Fibroblast of lung (primary cell): ENCODE measurements at regions not wholly inside any gene's neighbourhood (a gene's known extent, or its start where the extent isn't known, plus 50 kb on each side); places are given as distances from the start of the nearest gene placed in this dataset.

Source experiments
- DNase-seq, 2 donors: peaks; one replicate each; pipeline versions ENCODE4 v3.0.0 to v3.0.0-alpha.2; 2010; ENCODE audit warnings: low read depth in 2 of 2
- H2AFZ ChIP-seq: 2 replicates; pipeline ENCODE4 v1.5.1; 2012; ENCODE audit warnings: low read length, control low read depth, inconsistent platforms
- H3K27ac ChIP-seq: 2 replicates; pipeline ENCODE4 v1.5.1; 2011; ENCODE audit warnings: low read length, control low read depth; ENCODE audit not compliant: insufficient read depth
- H3K27me3 ChIP-seq: 2 replicates; pipeline ENCODE4 v1.5.1; 2011; ENCODE audit warnings: mild to moderate bottlenecking, low read length; ENCODE audit not compliant: control insufficient read depth, insufficient read depth
- H3K36me3 ChIP-seq: 2 replicates; pipeline ENCODE4 v1.5.1; 2011; ENCODE audit warnings: low read length; ENCODE audit not compliant: control insufficient read depth, insufficient read depth
- H3K4me1 ChIP-seq: 2 replicates; pipeline ENCODE4 v1.5.1; 2011; ENCODE audit warnings: low read length; ENCODE audit not compliant: control insufficient read depth, insufficient read depth; ENCODE audit errors: extremely low read depth
- H3K4me2 ChIP-seq: 2 replicates; pipeline ENCODE4 v1.5.1; 2011; ENCODE audit warnings: low read length, control low read depth; ENCODE audit not compliant: insufficient read depth; ENCODE audit errors: extremely low read depth
- H3K4me3 ChIP-seq, 4 experiments: fragments of 200-600 bp in 1 of 4; sonication (generic) in 1 of 4; replicated peaks in 1 of 4; 2 replicates each; pipeline ENCODE4 v1.5.1; 2011 to 2016; ENCODE audit warnings: low read length in 4 of 4, low read depth in 3 of 4, mild to moderate bottlenecking in 3 of 4, control low read depth in 2 of 4, inconsistent platforms in 1 of 4, mixed read lengths in 1 of 4; ENCODE audit not compliant: insufficient read depth in 1 of 4; ENCODE audit errors: control extremely low read depth in 1 of 4
- H3K79me2 ChIP-seq: 2 replicates; pipeline ENCODE4 v1.5.1; 2012; ENCODE audit warnings: mild to moderate bottlenecking, low read length, inconsistent platforms; ENCODE audit not compliant: control insufficient read depth, insufficient read depth
- H3K9ac ChIP-seq: 2 replicates; pipeline ENCODE4 v1.5.1; 2011; ENCODE audit warnings: mild to moderate bottlenecking, low read length, control low read depth; ENCODE audit not compliant: insufficient read depth
- H3K9me3 ChIP-seq: 2 replicates; pipeline ENCODE4 v1.5.1; 2012; ENCODE audit warnings: low read depth, low read length; ENCODE audit not compliant: control insufficient read depth, insufficient read depth
- H4K20me1 ChIP-seq: 2 replicates; pipeline ENCODE4 v1.5.1; 2011; ENCODE audit warnings: low read length; ENCODE audit not compliant: control insufficient read depth, insufficient read depth; ENCODE audit errors: extremely low read depth
- CTCF ChIP-seq, 2 donors: IDR thresholded peaks in 1 of 2; conservative IDR thresholded peaks in 1 of 2; 1 replicate in 1 of 2; 2 replicates in 1 of 2; pipeline ENCODE4 v1.5.1; 2011 to 2012; ENCODE audit warnings: low read length in 2 of 2, control low read depth in 1 of 2, inconsistent platforms in 1 of 2, low read depth in 1 of 2, mild to moderate bottlenecking in 1 of 2
- EZH2 ChIP-seq: IDR thresholded peaks from 2 replicates; pipeline ENCODE4 v1.5.1; 2012; ENCODE audit warnings: low read length, control low read depth, mild to moderate bottlenecking; ENCODE audit errors: missing control alignments

GRCh38 chr7:21221130-21221529 lies 206.8 kb upstream of the SP4 start:
- Histone ChIP-seq H3K4me1 (no peaks in the 10 kb centered on the region), H3K9ac (no peak overlapping the region), H4K20me1 (no peaks in the 10 kb centered on the region), H3K27ac (no peak overlapping the region), H2AFZ (no peak overlapping the region), H3K4me3 (no peak overlapping the region), H3K4me2 (no peak overlapping the region), H3K9me3 (no peaks in the 10 kb centered on the region), H3K27me3 (no peaks in the 10 kb centered on the region), H3K36me3 (no peaks in the 10 kb centered on the region), H3K79me2 (no peaks in the 10 kb centered on the region)
- DNase-seq, result no peak
- TF ChIP-seq EZH2 (no peak), CTCF (conservative IDR thresholded peaks at IDR 0.05 in 1 of 2, IDR thresholded peaks at IDR 0.05 in 1 of 2; ENCODE audit: low read depth in 1 of 2, low read length in 2 of 2) (no peak)

- no peak overlapping the region for H2AFZ ChIP-seq
- H3K4me2 ChIP-seq, result no peak overlapping the region
- no peaks in the 10 kb centered on the region for H3K79me2 ChIP-seq
- no peak overlapping the region for H3K4me3 ChIP-seq
- no peaks in the 10 kb centered on the region for H4K20me1 ChIP-seq
- no peaks in the 10 kb centered on the region for H3K9me3 ChIP-seq
- no peak for DNase-seq
- TF ChIP-seq EZH2 (no peak), CTCF (conservative IDR thresholded peaks at IDR 0.05 in 1 of 2, IDR thresholded peaks at IDR 0.05 in 1 of 2; ENCODE audit: low read depth in 1 of 2, low read length in 2 of 2) (no peak)
- no peak overlapping the region for H3K27ac ChIP-seq
- H3K9ac ChIP-seq, result no peak overlapping the region
- no peaks in the 10 kb centered on the region for H3K27me3 ChIP-seq
- H3K36me3 ChIP-seq, result no peaks in the 10 kb centered on the region
- no peaks in the 10 kb centered on the region for H3K4me1 ChIP-seq
These were observed 189.3 kb upstream of the SP4 start for GRCh38 chr7:21238400-21239116.

GRCh38 chr7:21243265-21243664 lies 184.6 kb upstream of the SP4 start:
- Histone ChIP-seq H4K20me1 (no peaks in the 10 kb centered on the region), H3K36me3 (no peaks in the 10 kb centered on the region), H3K4me3 (no peak overlapping the region), H3K4me1 (no peaks in the 10 kb centered on the region), H2AFZ (no peak overlapping the region), H3K9me3 (no peaks in the 10 kb centered on the region), H3K9ac (no peak overlapping the region), H3K4me2 (no peak overlapping the region), H3K27ac (no peak overlapping the region), H3K79me2 (no peaks in the 10 kb centered on the region), H3K27me3 (no peaks in the 10 kb centered on the region)
- DNase-seq, result no peak
- TF ChIP-seq CTCF (conservative IDR thresholded peaks at IDR 0.05 in 1 of 2, IDR thresholded peaks at IDR 0.05 in 1 of 2; ENCODE audit: low read depth in 1 of 2, low read length in 2 of 2) (no peak), EZH2 (no peak)
